GM10266 (cell line): ENCODE measurements at regions not wholly inside any gene's neighbourhood (a gene's known extent, or its start where the extent isn't known, plus 50 kb on each side); places are given as distances from the start of the nearest gene placed in this dataset.

ENCODE experiments used
- DNase-seq: peaks from one replicate; pipeline ENCODE4 v3.0.0; 2012; ENCODE audit errors: extremely low spot score
- TF ChIP-seq, protein P1 (sequence below): IDR thresholded peaks from 2 replicates; pipeline ENCODE4 v1.5.1; 2012; ENCODE audit warnings: mild to moderate bottlenecking, low read depth; ENCODE audit not compliant: control insufficient read depth, insufficient read depth; ENCODE audit errors: missing control alignments

DNA sequence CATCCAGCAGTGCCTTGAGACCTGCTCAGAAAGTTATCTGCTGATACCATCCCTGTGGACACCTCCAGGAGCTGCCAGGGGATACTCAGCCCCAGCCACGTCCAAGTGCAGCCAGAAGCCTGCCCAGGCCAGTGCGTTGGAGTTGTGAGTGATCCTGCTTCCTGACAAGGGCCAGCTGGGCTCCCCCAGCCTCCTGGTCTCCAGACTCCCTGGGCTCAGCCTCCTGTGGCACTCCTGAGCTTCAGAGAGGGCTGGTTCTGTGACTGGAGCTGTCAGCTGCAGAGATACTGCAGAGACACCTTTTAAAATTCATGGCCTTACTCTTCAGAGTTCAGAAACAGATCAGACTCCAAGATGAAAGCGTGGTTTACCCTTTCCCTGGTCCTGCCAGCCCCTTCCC, 515.9 kb downstream of the CD83 start:
- TF ChIP-seq, protein P1, sequence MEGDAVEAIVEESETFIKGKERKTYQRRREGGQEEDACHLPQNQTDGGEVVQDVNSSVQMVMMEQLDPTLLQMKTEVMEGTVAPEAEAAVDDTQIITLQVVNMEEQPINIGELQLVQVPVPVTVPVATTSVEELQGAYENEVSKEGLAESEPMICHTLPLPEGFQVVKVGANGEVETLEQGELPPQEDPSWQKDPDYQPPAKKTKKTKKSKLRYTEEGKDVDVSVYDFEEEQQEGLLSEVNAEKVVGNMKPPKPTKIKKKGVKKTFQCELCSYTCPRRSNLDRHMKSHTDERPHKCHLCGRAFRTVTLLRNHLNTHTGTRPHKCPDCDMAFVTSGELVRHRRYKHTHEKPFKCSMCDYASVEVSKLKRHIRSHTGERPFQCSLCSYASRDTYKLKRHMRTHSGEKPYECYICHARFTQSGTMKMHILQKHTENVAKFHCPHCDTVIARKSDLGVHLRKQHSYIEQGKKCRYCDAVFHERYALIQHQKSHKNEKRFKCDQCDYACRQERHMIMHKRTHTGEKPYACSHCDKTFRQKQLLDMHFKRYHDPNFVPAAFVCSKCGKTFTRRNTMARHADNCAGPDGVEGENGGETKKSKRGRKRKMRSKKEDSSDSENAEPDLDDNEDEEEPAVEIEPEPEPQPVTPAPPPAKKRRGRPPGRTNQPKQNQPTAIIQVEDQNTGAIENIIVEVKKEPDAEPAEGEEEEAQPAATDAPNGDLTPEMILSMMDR: no peak
- no peak for DNase-seq

DNA sequence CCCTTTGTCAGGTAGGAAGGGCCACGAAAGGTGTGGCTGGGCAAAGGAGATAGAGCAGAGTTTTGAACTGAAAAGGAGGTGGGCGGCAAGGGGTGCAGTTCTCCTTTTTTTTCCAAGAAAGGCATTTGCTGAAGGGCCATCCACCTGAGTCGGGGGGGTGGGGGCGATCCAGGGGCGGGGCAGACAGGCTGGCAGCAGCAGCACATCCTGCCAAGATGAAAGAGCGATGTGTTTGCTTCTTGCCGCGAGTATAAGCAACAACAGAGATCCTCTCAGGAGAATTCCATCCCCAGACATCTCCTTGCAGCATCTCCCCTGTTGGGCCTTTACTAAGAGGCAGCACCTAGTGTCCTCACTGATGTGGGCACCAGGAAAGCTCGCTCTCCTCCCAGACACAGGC, 516.5 kb downstream of the CD83 start:
- TF ChIP-seq, protein P1: no peak
- DNase-seq: no peak

DNA sequence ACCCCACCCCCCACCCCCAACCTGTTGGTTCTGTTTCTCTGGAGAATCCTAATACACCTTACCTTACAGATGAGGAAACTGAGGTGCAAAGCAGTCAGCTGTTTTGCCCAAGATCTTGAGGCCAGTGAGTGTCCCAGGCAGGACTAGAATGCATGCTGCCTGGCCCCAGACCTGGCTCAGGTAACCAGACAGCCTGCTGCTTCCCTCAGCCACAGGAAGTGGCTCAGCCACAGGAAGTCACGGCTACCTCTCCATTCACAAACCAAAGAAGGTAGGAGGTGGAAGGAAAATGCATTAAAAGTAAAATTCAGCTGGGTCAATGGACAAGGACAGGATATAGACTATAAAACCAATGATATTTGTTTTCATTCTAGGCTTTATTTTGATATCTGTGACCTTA, 517.6 kb downstream of the CD83 start:
- no peak for DNase-seq
- TF ChIP-seq, protein P1: no peak

DNA sequence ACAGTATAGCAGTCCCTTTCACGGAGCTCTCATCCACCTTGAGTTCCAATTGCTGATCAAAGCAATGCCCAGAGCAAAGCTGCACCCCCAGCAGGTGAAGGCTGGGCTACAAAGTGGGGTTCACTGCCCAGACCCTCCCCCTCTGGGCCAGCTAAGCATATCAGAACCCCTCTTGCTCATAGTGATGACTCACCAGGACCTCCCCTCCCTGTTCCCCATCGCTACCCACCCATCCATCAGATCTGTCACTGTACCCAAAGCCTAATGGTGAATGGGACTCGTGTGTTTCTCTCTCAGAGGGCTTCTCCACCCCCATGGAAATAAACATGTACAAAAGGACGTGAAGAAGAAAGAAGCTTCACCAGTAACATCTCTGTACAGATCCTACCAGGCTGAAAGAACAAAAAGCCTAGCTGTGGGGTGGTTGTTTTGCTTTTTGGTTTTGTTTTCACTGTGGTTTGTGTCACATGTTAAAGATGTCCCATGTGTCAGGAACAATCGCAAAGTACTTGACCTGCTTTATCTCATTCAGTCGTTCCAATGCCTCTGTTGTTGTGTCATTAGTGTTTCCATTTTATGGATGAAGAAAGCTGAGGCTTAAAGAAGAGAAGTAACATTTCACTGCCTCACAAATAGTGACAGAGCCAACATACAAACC, 518.5 kb downstream of the CD83 start:
- DNase-seq: no peak
- TF ChIP-seq, protein P1: no peak

DNA sequence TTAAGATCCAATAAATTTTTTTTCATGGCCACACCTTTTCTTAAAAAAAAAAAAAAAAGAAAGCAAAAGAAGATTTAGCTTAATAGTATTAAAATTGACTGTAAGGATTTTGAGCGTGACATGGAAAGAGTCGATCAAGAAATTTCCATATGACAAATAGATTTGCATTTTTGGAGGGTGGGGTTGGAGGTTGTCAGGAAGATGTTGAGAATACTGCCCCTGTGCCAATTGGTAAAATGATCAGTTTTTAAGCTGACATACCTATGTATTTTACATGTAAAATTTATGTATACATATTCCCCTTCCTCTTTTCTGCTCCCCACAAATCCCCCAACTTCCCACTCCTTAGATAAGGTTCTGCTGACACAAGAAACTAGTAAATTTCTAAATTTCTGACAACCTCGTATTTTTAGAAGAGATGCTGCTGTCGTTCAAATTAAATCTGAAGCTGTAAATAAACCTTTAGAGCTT, 520.9 kb downstream of the CD83 start:
- TF ChIP-seq, protein P1: no peak
- no peak for DNase-seq

DNA sequence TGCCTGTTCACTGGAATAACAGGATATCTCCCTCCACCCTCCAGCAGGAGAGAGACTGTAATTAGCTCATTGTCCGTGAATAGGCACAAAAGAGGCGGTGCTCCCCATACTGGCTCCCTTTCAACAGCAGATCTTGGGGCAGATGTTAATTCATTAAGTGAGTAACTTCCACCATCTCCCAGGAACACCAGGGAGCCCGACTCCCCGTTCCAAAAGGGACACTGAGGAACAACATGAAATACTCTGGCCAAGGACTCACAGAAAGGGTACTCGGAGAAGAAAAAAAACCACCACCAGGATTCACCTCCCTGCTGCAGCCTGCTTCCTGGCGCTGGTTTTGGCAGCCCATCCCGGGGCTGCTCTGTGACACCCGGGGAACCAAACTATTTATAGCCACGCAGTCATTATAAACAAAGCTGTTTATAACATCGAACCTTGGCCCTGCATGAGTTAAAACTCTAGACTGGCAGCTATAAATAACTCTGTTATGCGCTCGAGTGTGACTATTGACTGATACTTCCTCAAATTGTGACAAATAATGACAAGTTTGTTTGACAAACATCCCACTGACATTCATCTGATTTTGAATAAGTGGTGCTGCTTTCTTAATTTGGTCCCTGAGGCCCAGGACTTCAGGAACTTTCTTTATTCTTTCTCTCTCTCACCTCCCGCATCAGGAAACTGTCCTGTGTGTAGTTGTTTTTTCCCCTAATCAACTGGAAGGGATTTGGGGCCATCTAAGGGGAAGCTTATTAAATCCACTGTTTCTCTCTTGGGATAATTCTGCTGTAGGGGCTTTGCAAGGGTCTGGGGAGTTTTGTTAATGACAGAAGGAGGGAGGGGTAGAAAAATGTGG, 521.6 kb downstream of the CD83 start:
- peak; percentile 27 for DNase-seq
- TF ChIP-seq, protein P1: no peak

DNA sequence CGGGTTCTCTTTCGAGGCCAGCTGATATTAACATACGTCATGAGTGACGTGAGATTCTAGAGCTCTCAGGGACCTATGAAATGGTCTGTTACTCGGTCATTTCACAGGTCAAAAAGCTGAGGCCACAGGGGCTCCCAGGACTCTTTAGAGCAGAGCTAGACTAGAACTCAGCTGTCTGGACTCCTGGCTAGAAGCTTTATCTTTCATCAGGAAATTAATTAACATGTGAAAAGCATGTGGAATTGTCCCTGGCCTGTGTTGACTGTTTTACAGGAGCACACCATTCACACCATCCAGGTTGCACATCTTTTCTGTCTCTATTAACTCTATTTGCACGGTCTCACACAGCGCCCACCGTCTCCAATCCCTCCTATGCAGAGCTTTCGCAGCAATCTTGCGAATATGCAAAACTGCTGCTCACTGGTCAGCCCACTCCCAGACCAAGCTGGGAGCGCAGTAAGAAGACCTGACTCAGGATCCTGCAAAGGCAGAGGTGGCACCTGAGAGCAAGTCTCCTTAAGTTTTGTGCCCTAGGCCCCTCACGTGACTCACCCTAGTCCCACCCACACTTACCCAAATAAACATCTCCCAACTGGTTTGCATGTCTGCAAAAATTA, 522.5 kb downstream of the CD83 start:
- TF ChIP-seq, protein P1: no peak
- DNase-seq: no peak
